Uterus (tissue), 2 donors: ENCODE measurements at regions not wholly inside any gene's neighbourhood (a gene's known extent, or its start where the extent isn't known, plus 50 kb on each side); places are given as distances from the start of the nearest gene placed in this dataset.

Experiments
- CTCF ChIP-seq, 4 experiments: fragments of 200-600 bp in 2 of 4; fragments of 450-650 bp in 2 of 4; sonication (generic) in 2 of 4; IDR thresholded peaks; one replicate each; pipeline ENCODE4 v1.5.1; 2016 to 2019; ENCODE audit warnings: antibody characterized with exemption in 4 of 4, mild to moderate bottlenecking in 2 of 4, moderate library complexity in 1 of 4
- POLR2A ChIP-seq, 2 donors: fragments of 450-650 bp; IDR thresholded peaks; one replicate each; pipeline ENCODE4 v1.6.1; 2016; ENCODE audit warnings: antibody characterized with exemption in 2 of 2, mild to moderate bottlenecking in 1 of 2, moderate library complexity in 1 of 2

GRCh38 chr4:13944095-13944511 lies 316.6 kb upstream of the BOD1L1 start:
- TF ChIP-seq CTCF (IDR thresholded peaks at IDR 0.05) (no peak), POLR2A (IDR thresholded peaks at IDR 0.05) (no peak)
